ENCODE measurements at regions not wholly inside any gene's neighbourhood (a gene's known extent, or its start where the extent isn't known, plus 50 kb on each side); places are given as distances from the start of the nearest gene placed in this dataset.

- DNase-seq (ENCODE audit: low read depth): no peak
These were observed 212.3 kb upstream of the SYNDIG1 start for GRCh38 chr20:24257171-24257570.

GRCh38 chr20:24256307-24256706, 213.1 kb upstream of the SYNDIG1 start:
- no peak for DNase-seq (ENCODE audit: low read depth)

- DNase-seq (ENCODE audit: low read depth): no peak
These were observed 214.9 kb upstream of the SYNDIG1 start for GRCh38 chr20:24254480-24254879.

GRCh38 chr20:24253321-24253720, 216.1 kb upstream of the SYNDIG1 start:
- no peak for DNase-seq (ENCODE audit: low read depth)

GRCh38 chr20:24245094-24245493, 224.3 kb upstream of the SYNDIG1 start:
- DNase-seq (ENCODE audit: low read depth): no peak

- DNase-seq (ENCODE audit: low read depth): no peak
These were observed 226.7 kb upstream of the SYNDIG1 start for GRCh38 chr20:24242763-24243162.

DNA sequence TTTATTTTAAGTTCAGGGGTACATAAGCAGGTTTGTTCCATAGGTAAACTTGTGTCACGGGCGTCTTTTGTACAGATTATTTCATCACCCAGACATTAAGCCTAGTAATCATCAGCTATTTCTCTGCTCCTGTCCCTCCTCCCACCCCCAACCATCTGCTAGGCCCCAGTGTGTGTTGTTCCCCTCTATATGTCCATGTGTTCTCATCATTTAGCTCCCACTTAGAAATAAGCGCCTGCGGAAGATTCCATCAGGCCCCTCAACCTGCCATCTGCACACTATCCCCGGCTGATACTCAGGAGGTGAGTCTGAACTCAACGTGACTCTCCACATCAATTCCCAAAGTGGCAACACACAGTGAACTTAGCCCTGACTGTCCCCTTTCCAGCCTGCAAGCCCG, 228.0 kb upstream of the SYNDIG1 start:
- no peak for DNase-seq (ENCODE audit: low read depth)

- no peak for DNase-seq (ENCODE audit: low read depth)
These were observed 232.5 kb upstream of the SYNDIG1 start for GRCh38 chr20:24236963-24237362.

GRCh38 chr20:24236201-24236600, 233.2 kb upstream of the SYNDIG1 start:
- no peak for DNase-seq (ENCODE audit: low read depth)

GRCh38 chr20:24235296-24236175, 233.9 kb upstream of the SYNDIG1 start:
- DNase-seq (ENCODE audit: low read depth): no peak

DNA sequence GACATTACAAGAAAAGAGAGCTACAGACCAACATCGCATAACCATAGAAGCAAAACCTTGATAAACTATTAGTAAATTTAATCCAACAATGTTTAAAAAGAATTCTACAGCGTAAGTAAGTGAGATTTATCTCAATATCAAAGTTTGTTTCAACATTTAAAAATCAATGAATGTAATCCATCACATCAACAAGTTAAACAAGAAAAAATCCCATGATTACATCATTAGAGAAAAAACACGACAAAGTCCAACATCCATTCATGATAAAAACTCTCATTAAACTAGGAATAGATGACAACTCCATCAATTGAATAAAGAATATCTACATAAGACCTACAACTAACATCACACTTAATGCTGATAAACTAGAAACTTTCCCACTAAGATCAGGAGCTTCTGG, 239.0 kb upstream of the GGTLC1 start:
- DNase-seq (ENCODE audit: low read depth): no peak

DNA sequence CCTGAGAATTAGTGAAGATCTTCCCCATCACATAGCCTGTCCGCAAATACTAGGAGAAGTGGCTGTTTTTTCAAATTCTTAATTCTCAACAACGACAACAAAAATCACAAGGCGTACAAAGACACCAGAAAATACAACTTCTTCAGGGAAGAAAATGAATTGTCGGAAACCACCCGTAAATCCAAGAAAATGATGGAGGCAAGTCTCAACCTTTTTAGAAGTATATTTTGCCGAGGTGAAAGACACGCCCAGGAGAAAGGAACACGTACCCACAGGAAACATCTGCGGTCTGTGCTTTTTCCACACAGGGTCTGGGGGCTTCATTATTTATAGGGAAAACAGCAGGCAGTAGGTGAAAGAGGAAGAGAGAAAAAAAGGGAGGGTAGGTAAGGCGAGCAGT, 223.9 kb upstream of the GGTLC1 start:
- no peak for DNase-seq (ENCODE audit: low read depth)

- DNase-seq (ENCODE audit: low read depth): no peak
These were observed 223.4 kb upstream of the GGTLC1 start for GRCh38 chr20:24211972-24212371.

GRCh38 chr20:24210356-24210755, 221.8 kb upstream of the GGTLC1 start:
- DNase-seq (ENCODE audit: low read depth): no peak

GRCh38 chr20:24208652-24209051, 220.1 kb upstream of the GGTLC1 start:
- DNase-seq (ENCODE audit: low read depth): no peak

- DNase-seq (ENCODE audit: low read depth): no peak
These were observed 219.3 kb upstream of the GGTLC1 start for GRCh38 chr20:24207803-24208300.

DNA sequence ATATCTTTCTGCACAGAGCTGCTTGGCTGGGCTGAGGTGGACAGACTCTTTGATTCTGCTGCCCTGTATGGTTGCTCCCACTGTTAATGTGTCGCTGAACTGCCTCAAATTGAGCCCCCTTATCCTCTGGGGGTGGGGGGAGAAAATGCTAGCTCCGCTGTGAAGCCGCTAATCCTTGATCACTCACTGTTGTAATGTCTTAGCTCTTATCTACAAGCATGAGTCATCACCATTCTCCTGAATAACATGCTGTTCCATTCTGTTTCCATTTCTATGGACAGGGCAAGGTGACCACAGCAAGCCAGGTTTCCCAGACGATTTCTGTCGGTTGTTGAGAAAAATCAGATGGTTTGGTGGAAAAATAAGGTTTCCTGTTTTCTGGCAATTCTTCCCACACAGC, 218.4 kb upstream of the GGTLC1 start:
- no peak for DNase-seq (ENCODE audit: low read depth)

DNA sequence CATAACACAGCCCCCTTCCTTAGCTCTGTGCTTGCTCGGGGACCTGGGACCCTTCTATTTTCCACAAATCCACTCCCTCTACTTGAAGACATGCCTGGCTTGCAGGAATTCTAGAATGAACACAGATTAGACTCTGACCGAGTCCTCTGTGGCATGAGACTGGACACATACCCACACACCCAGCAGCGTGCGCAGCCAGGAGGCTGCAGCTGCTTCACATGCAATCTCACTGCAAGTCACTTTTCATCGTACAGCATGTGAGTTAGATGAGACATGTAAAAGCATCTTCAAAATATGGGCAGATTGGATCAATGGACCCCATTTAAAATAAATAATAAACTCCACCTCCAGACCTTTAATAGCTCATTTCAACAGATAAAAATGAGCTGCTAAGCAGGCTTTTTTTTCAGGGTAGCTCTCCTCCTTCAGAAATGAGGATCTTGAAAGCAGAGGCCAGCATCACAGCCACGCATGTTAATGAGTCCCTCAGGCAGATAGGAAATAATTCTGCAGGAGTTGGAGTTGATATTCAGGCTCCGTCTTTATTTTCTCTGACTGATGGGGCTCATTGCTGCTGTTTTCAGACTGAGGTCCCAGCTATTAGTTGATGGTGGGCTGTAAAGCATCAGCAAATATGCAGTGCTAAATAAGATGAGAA, 215.1 kb upstream of the GGTLC1 start:
- DNase-seq (ENCODE audit: low read depth): no peak

DNA sequence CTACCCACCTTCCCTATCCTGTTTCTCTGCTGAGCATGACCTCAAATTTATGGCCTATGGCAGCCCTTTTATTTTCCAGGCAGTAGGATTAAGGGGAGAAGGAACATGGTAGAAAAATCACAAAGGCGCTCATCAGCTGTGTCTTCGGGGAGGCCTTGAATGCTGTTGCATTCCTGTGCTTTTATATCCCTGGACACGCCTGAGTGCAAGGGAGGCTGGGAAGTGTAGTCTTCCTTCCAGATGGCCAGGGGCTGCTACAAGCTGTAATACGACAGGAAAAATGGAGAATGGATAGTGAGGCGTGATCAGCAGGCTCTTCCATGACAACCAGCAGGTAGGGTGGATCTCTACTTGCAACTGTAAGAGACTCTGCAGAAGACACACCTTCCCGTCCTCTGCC, 210.9 kb upstream of the GGTLC1 start:
- no peak for DNase-seq (ENCODE audit: low read depth)

DNA sequence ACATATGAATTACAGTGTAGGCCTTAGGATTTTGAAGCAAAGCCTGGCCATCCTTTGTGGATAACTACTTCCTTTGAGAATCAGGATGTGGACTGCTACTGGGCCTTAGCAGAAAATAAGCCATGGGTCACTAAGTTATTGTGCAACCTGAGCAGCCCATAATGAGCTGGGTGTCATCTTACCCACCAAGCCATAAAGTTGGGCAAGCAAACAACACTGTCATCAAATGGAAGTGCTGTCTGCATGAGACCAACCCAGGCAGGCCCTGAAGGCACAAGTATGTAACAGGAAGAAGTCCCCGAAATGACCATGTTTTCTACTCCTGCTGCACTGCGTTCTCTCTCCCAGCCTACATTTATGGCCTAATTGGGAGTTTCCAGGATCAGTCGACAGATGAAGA, 205.6 kb upstream of the GGTLC1 start:
- no peak for DNase-seq (ENCODE audit: low read depth)

GRCh38 chr20:24190905-24191304, 202.3 kb upstream of the GGTLC1 start:
- DNase-seq (ENCODE audit: low read depth): no peak

DNA sequence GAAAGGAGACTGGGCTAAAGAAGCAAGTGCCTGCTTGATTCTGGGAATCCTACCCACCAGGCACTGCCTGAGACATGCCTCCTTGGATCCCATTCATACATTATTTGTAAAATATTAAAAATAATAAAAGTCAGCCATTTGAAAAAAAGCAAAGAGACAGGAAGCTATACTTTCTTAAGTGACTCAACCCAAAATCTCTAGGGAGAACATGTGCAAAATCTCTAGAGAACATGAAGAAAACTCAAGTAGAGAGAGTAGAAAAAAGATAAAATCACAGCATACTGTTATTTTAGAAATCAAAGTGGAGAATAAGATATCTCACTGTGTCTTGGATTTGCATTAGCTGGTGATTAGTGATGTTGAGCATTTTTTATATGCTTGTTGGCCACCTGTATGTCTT, 197.2 kb upstream of the GGTLC1 start:
- DNase-seq (ENCODE audit: low read depth): no peak

GRCh38 chr20:24181151-24181550, 192.6 kb upstream of the GGTLC1 start:
- no peak for DNase-seq (ENCODE audit: low read depth)
